HG02981 (cell line): ENCODE measurements at regions not wholly inside any gene's neighbourhood (a gene's known extent, or its start where the extent isn't known, plus 50 kb on each side); places are given as distances from the start of the nearest gene placed in this dataset.
"Not testable (repeated sequence)": the region's sequence is repeated elsewhere in the genome, so short reads cannot be mapped to it uniquely, and the experiment has no call there.

ENCODE experiments used
- ATAC-seq: cut with Tn5 transposase; IDR thresholded peaks from one replicate; pipeline ENCODE4 v1.9.1; 2021; ENCODE audit warnings: mild to moderate bottlenecking, moderate library complexity; ENCODE audit not compliant: unreplicated experiment

DNA sequence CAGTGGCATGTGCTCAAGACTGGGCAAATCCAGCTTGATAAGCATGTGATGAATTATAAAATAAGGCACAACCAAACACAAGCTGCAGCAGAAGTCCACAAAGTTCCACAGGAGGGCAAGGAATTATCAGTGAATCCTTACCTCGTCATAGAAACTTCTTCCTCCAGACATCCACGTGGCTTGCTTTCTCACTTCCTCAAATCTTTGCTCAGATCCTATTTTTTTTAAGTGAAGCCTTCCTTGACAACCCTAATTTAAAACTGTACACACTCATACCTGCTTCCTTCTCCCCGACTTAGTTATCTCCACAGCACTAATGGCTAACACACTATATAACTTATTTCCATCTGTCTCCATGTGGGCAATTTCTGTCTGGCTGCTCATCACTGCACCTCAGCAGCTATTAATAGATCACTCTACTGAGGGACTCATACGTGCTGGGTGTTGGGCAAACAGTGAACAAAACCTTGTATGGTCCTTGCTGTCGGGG, 320.7 kb downstream of the KLF13 start:
- ATAC-seq, result not testable (repeated sequence)

DNA sequence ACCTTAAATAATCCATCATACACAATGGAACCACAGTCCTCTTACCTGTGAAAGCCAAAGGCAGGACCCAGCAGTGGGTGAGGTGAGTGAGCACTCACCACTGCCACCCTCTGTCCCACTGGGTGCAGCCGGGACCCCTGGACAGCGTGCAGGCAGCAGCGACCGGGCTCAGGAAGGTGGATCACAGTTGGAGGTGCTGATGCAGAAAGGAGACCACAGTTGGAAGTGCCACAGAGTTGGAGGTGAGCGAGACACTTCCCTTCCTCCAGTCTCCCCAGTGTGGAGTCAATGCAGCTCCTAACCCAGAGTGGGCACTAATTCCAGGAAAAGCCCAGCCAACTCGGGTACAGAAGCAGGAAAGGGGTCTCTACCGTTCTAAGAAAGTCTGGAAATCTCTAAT, 323.0 kb downstream of the KLF13 start:
- not testable (repeated sequence) for ATAC-seq

DNA sequence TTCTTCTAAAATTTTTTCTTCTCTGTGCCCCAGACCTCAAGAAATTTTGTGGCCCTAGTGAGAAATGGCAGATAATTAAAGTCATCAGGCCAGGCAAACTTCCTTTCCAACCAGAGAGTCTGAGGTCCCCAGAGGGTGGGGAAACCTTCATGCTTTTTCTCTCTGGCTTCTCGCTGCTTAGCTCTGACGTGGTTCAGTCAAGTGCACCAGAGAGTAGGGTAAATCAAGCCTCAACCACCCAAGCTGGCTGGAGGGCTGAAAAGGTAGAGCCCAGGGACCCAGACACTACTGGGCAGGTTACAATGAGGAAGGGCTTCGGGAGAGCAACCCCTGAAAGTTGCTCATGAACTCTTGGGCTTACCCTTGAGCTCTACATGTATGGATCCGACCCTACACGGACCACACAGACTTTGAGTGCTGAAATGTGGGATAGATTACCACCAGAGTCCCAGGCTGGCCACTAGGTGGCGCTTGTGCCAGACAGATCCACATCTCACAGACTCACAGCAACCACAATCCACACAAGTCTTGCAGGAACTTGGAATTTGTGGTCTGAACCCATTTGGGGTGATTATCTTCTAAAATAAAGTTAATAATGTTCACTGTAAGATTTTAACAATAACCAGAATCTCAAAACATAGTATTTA, 323.5 kb downstream of the KLF13 start:
- peak; percentile 73 for ATAC-seq

DNA sequence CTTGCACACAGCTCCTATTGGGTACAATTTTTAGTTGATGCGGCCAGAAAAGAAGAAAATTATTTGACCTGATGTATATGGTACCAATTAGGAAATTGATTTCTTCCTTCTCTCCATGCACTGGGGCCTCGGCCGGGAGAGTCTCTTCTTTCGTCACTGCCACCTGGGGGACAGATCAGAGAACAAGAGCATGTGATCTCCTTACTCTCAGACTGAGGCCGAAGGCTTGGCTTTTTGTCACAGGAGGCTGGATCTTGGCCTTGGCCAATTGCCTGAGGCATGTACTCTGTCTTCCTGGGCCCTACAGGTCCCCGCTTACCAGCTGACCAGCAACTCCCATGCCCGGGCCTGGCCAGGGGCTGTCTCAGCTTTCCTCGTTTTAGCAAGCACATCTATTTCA, 330.3 kb downstream of the KLF13 start:
- not testable (repeated sequence) for ATAC-seq

DNA sequence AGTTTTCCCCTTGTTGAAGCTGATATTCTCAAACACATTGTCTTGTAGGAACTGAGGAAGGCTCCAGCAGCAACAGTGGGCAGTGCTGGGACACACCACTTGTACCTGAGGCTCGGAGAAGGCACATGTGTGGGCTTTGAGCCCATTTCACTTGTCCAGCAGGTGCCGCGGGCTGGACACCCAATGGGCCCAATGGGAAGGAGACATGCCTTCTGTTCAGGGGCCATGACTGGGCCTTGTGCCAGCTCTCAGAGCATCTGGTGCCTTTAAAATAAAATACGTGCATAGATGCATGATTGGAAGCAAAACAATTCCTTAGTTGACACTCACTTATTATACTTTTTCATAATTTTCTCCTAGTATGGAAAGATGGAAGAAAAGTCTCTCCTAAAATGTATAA, 334.2 kb downstream of the KLF13 start:
- ATAC-seq, result no peak

DNA sequence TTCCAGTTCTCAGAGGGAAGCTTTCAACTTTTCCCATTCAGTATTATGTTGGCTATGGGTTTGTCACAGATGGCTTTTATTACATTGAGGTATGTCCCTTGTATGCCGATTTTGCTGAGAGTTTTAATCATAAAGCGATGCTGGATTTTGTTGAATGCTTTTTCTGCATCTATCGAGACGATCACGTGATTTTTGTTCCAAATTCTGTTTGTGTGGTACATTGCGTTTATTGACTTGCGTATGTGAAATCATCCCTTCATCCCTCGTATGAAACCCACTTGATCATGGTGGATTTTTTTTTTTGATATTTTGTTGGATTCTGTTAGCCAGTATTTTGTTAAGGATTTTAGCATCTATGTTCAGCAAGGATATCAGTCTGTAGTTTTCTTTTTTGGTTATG, 339.1 kb downstream of the KLF13 start:
- not testable (repeated sequence) for ATAC-seq

DNA sequence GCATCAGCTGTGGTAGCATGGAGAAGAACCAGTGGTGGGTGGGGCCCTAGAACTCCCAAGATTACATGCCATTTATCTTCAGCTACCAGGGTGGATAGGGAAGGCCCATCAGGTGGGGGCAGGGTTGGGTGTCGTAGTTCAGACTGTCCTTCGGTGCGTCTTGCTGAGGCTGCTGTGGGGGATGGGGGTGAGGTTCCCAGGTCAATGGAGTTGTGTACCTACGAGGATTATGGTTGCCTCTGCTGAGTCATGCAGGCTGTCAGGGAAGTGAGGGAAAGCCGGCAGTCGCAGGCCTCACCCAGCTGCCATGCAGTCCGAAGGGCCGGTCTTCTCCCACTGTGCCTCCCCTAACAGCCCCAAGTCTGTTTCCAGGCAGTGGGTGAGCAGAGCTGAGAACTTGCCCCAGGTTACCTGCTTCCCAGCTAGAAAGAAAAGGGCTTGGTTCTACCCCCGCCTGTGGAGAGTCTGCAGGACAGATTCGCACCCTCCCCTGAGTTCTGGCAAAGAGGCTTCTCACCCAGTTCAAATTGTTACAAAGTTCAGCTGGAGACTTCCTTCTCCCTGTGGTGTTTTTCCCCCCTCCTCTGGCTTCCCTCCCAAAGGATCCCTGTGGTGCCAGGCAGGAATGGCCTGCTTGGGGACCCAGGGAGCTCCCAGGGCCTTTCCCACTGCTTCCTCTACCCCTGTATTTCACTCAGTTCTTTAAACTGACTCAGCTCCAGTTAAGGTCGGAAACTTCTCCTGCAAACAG, 342.7 kb downstream of the KLF13 start:
- ATAC-seq, result not testable (repeated sequence)

DNA sequence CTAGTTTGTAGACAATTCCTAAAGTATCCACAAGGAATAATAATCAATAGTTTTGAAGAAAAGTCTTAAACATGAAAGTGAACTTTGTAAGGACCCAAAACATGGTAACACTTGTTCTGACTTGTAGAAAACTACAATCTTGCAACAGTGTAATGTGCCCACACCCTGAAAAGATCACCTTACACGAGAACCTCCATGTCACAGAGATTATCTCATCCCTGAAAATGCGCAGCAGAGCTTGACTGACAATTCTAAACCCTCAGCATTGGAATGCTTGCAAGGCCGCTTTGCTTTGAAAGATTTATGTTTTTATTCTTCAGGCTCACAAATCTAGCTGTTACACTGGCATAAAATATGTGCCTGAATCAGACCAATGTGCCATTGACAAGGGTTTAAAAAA, 346.6 kb downstream of the KLF13 start:
- not testable (repeated sequence) for ATAC-seq

DNA sequence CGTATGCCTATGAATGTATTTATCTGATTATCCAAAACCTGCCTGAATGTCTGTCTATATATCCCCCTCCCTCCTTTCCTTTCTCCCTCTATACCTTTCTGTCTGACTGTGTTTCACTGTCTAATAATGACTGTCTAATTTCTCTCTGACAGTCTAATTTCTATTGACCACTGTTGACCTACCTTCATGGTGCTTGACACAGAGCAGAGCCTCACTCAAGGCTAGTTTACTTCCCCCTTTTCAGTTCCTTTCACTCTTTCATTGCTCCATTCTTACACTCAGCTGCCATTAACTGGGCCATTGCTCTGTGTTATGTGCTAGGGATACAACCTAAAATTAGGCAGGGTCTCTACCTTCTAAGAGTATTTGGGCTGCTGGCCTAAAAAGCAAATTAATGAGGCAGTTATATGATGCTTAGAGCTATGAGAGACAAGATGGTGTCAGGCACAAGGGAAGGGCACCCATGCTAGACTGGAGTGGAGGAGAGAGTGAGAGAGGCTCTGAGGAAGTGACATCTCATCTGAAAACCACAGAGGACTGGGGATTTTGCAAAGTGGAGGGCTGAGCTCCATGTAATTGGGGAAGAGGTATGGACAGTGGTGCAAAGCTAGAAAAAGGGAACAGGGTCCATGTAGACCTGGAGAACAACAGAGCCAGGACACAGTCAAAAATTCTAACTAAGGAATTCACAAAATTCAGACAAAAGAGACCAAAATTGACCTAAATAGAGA, 348.6 kb upstream of the CHRNA7 start:
- ATAC-seq, result not testable (repeated sequence)

DNA sequence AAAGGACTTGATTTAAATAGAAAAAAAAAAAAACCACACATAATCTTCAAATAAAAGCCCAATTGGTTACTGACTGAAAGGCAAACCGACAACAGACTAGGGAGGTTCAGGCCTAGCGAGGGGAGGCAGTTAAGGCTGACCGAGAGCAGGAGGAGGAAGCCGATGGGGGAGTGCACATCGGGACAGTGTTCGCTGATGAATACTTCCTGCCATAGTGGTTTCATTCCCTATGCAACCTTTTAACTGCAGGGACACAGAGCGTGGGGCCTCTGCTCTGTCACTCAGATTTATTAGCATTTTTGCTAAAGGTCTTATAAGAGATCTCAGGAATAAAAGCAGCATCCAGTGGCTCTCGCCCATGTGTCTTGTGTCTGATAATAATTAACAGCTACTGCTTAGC, 343.2 kb upstream of the CHRNA7 start:
- not testable (repeated sequence) for ATAC-seq

DNA sequence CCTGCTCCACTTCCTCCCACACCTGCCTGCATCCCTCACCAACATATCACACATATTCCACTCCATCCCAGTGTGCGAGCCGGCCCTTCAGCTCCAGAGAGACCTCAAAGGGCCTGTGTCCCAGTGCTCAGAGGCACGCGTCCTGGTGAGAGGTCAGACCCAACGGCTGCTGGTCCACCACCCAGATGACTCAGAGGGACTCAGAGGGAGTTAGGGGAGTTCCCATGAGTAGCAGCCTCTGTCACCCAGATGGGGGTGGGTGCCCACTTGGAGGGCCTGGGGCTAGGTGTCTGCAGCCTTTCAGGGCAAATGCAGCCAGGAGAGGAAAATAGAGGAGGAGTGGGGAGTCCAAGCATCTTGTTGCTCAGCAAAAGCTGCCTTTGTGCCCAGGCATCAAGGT, 333.8 kb upstream of the CHRNA7 start:
- not testable (repeated sequence) for ATAC-seq

DNA sequence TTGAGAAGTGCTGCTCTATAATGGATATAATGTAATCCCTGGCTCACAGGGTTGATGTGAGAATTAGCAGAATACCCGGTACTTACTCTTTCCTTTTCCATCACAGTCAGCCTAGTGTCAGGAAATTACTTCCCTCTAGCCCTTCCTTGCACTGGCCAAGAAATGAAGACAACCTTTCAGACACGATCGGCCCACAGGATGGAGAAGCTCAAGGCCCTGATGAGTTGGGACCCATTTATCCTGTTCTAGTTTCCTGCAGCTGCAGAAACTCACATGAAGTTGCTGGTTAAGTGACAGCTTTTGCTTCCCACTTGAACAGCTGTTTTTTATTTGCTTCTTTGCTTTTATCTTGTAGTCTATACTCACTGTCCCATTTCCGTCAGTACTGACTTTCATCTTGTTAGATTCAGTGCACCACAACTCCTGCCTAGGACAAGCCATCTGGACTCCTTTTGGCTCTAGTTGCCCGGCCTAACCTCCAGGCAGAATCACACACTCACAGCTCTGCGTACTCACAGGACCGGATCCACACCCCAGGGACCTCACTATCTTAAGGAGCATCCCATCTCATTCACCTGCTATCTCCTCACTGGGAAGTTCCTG, 325.1 kb upstream of the CHRNA7 start:
- not testable (repeated sequence) for ATAC-seq

DNA sequence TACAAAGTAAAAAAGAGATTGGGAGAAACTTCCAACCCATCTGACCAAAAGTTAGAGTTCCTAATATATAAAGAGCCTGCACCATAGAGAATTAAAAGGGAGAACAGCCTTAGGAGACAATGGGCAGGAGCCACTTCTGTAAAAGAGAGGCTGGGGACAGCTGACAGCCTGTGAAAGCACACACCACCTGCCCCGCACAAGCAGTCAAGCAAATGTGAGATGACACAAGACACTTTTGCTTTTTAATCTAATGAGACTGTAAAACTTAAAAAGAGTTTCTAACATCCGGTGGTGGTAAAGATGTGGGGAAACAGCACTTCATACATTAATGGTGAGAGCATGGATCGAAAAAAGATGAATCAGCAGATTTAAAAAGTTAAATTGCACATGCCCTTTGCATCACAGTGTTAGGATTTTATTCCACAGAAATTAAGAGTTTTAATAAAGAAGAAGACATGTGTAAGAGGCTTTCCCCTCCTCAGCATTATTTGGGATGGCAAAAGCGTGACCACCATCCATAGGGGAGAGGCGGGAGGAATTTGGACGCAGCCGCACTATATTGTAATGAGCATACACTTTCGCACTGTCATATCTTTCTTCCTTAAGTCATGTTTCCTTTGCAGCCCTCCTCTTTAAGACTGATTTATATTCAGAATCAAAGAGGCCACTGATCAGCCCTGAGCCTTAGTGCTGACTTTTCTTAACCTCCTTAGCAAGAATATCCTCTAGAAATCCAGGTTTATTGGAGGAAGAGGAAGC, 322.2 kb upstream of the CHRNA7 start:
- ATAC-seq, result peak; percentile 49

DNA sequence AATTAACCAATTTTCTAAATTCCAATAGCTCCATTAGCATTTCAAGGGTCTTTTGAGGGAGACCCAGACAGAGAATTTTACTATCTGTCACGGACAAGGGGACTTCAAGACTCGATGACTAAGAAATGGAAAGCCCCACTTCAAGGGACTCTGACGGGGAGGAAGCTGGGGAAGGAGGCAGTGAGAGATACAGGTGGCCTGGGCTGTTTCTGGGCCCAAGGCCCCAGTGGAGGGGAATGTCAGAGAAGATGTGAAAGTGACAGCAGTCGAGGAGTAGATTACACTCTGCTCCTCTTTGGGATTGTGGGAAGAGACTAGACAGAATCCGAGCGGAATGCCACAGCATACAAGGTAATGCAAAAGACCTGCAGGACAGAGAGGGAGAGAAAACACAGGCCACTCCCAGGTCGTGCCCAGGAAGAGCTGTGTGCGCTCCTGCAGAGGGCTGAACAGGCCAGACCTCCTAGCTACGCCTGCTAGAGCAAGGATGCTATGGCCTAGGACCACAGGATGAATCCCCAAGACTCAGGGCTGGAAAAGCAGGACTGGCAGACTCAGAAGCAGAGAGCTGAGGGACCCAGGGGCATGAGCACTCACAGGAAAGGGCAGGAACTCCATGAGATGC, 321.5 kb upstream of the CHRNA7 start:
- ATAC-seq, result peak; percentile 72

DNA sequence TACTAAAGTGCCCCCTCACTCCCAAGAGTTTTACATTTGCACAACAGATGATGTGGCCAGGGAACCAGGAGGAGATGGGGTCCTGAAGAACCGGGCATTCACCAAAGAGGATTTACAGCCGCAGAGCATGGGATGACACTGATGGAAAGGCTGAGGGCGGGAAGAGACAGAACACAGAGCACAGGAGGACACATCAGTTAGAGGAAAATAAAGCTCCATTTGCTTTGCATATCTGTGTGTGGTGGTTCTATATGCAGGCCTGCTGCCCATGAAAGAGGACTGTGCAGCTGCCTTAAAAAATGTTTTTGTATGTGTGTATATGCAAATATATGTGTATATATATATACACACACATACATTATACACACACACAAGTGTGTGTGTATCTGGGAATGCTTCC, 320.8 kb upstream of the CHRNA7 start:
- not testable (repeated sequence) for ATAC-seq

DNA sequence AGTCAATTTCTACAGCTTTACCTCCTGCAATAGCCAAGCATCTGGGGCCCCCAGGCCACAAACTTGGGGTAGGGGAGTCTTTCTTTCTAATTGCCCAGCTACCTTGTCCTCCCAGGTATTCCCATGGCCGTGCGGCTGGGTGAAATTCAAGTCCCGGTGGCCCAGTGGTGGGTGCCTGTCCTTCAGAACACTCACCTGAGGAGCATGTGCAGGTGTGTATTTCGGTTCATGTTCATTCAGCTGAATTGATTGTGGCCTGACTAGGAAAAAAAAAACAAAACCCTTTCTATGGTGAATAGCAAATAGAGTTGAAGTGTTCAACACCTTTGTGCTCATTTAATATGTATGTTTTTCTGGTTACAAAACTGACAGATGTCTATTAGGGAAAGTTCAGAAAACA, 319.5 kb upstream of the CHRNA7 start:
- not testable (repeated sequence) for ATAC-seq

DNA sequence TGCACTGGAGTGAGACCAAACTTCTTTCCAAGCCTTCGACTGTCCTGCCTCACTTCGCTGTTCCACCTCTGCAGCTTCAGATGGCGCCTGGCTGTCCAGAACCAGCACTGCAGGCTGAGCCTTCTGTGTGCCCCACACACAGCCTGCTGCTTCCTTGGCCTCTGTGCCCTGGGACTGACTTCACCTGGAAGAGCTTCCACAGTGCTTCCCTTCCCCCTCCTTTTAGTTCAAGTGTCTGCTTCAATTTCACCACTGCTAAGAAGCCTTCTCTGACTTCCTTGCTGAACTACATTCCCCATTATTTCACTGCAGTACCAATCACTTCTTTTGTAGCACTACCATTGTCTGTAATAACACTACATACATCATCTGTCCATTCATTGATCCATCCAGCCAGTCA, 315.1 kb upstream of the CHRNA7 start:
- ATAC-seq, result not testable (repeated sequence)

DNA sequence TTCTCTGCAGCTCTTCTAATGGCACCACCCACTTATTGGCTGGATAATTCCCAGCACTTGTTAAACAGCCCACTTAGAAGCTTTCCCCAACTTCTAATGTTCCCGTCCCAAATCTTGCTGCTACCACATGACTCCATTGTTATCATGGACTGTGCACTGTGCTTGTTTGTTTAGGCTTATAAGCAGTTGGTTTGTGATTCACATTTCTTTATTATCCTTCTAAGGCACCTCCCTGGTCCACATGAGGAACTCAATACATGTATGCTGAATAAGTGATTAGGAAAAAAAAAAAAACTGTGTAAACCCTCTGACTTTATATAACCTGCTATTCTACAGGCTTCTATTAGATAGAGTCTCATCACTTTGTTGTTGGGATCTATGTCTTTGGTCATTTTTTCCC, 311.7 kb upstream of the CHRNA7 start:
- not testable (repeated sequence) for ATAC-seq

DNA sequence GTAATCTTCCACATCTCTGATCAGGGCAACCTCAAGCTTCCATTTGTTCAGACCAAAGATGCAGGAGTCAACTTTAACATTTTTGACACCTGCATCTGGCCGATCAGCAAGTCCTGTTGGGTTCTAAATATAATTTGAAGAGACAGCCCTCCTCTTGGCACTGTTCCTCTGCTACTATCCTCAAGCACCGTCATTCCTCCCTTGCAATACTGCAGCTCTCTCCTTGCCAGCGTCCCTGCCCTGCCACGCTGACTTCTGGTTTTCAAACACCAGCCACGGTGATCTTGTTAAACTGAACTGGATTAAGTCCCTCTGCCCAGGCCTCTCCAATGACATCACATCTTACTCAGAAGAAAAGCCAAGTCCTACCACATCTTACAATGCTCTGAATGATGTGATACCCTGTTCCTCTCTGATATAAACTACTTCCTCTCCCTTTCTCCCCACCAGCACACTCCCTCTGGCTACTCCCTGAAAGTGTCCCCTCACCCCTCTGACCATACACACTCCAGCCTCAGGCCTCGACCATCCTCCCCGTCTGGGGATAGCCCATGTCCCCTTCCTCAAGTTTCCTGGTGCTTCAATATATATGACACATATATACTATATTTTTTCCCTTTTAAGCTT, 310.8 kb upstream of the CHRNA7 start:
- not testable (repeated sequence) for ATAC-seq

DNA sequence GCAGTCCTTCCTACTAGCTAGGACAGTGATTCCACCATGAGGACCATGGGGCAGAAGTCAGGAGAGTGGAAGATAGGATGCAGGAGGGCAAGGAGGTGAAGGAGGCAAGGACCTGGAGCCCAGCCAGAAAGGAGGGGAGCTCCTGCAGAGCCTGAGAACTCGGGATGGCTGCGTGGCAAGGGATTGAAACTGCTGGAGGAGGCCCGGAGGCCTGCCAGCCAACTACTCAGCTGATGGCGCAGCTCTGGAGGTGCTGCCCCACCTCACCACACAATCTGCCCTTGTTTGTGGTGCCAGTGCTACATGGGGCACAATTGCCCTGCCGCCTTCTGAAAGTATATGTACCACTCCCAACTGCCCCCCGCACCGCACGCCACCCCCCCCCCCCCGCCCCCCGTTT, 307.3 kb upstream of the CHRNA7 start:
- ATAC-seq, result not testable (repeated sequence)
